HG03196 (cell line): ENCODE measurements at regions not wholly inside any gene's neighbourhood (a gene's known extent, or its start where the extent isn't known, plus 50 kb on each side); places are given as distances from the start of the nearest gene placed in this dataset.
"Not testable (repeated sequence)": the region's sequence is repeated elsewhere in the genome, so short reads cannot be mapped to it uniquely, and the experiment has no call there.

Source experiments
- ATAC-seq: cut with Tn5 transposase; IDR thresholded peaks from one replicate; pipeline ENCODE4 v1.9.1; 2021; ENCODE audit not compliant: unreplicated experiment

GRCh38 chr10:77740396-77740795, 102.8 kb upstream of the KCNMA1 start:
- ATAC-seq, result not testable (repeated sequence)

GRCh38 chr10:77738496-77739158, 101.0 kb upstream of the KCNMA1 start:
- ATAC-seq, result no peak

GRCh38 chr10:77737608-77738007, 100.0 kb upstream of the KCNMA1 start:
- ATAC-seq, result no peak

- ATAC-seq, result not testable (repeated sequence)
These were observed 97.5 kb upstream of the KCNMA1 start for GRCh38 chr10:77735136-77735535.

GRCh38 chr10:77732213-77733003, 94.8 kb upstream of the KCNMA1 start:
- no peak for ATAC-seq

GRCh38 chr10:77727481-77727880, 89.9 kb upstream of the KCNMA1 start:
- no peak for ATAC-seq

GRCh38 chr10:77726732-77727131, 89.1 kb upstream of the KCNMA1 start:
- ATAC-seq, result no peak

- ATAC-seq, result no peak
These were observed 88.7 kb upstream of the KCNMA1 start for GRCh38 chr10:77726301-77726700.

GRCh38 chr10:77724820-77725219, 87.2 kb upstream of the KCNMA1 start:
- ATAC-seq, result no peak

- no peak for ATAC-seq
These were observed 85.8 kb upstream of the KCNMA1 start for GRCh38 chr10:77723376-77723775.

- ATAC-seq, result not testable (repeated sequence)
These were observed 85.3 kb upstream of the KCNMA1 start for GRCh38 chr10:77722956-77723355.

- ATAC-seq, result no peak
These were observed 84.2 kb upstream of the KCNMA1 start for GRCh38 chr10:77721815-77722214.

GRCh38 chr10:77718957-77719356, 81.3 kb upstream of the KCNMA1 start:
- no peak for ATAC-seq

- not testable (repeated sequence) for ATAC-seq
These were observed 80.7 kb upstream of the KCNMA1 start for GRCh38 chr10:77718312-77718711.

- no peak for ATAC-seq
These were observed 79.7 kb upstream of the KCNMA1 start for GRCh38 chr10:77717336-77717735.

- ATAC-seq, result no peak
These were observed 79.1 kb upstream of the KCNMA1 start for GRCh38 chr10:77716458-77717317.

GRCh38 chr10:77715536-77715935, 77.9 kb upstream of the KCNMA1 start:
- no peak for ATAC-seq

GRCh38 chr10:77715088-77715487, 77.5 kb upstream of the KCNMA1 start:
- ATAC-seq, result no peak

GRCh38 chr10:77713521-77714280, 76.1 kb upstream of the KCNMA1 start:
- ATAC-seq, result no peak

- ATAC-seq, result no peak
These were observed 74.6 kb upstream of the KCNMA1 start for GRCh38 chr10:77712207-77712606.

GRCh38 chr10:77711683-77712049, 74.1 kb upstream of the KCNMA1 start:
- ATAC-seq, result no peak
